ENCODE measurements at regions not wholly inside any gene's neighbourhood (a gene's known extent, or its start where the extent isn't known, plus 50 kb on each side); places are given as distances from the start of the nearest gene placed in this dataset.

DNA sequence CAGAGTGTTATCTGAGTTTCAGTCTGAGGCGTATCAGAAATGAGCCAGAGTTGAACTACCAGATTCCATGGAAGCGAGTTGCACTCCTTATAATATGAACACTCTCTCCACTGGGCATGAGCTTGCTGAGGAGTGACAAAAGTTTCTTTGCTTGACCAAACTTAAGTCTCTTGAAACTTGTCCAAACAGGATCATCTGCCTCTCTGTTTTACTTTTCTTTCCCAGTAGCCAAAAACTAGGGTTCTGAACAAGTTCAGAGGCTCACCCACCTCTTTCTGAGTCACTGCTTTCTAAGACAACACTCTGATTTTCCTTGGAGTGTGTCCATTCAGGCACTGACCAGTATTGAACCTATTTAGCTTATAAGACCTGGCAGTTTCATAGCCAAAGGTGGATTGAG is 233.2 kb upstream of the TCF4 start:
- DNase-seq = no peak

DNA sequence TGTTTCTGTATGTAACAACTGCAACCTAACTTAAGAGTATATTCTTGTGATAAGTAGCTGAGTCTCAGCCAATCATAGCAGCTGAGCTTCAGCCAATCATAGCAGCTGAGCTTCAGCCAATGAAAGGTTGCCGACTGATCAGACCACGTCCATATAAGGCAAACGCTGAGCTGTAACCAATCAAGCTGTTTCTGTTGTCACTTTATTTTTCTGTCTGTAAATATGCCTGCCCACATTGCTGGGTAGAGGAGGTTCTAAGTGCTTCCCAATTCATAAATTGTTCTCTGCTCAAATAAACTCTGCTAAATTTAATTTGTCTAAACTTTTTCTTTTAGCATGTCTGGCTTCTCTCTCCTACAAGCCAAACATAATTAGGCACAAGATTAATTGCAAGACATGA is 231.5 kb upstream of the TCF4 start:
- DNase-seq = no peak

DNA sequence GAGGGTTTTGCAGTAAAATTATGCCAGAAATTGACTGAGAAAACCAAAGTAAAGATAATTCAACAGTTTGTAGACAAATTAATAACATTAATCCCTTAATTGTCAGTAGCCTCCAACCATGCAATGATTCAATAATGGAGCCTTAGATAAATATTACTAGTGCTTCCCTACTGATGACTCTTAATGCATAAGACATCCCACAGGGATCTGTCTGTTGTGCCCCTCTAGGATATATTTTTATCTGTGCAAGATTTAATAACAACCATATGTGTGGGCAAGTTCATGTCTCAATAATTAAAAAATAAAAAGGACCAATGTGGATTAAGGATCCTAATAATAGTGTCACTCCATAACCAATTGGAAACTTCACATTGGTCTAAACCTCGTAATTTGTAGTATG is 230.3 kb upstream of the TCF4 start:
- no peak for DNase-seq

DNA sequence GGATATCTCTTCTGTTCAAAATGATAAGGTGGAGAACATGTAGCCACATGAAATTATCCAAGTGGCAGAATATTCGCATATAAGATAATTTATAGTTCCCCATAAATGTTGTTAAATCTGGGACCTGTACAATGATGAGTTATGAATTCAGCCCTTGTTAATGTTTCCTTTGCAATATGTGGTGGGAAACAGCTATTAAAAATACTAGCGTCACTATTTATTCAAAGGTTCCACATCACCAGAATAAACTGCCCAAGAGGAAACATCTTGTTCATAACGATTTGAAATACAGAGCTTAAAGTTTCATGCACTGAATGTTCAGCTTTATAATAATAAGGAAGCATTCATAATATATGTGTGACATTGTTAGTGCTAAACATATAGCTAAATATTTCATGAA is 223.9 kb upstream of the TCF4 start:
- DNase-seq = no peak

DNA sequence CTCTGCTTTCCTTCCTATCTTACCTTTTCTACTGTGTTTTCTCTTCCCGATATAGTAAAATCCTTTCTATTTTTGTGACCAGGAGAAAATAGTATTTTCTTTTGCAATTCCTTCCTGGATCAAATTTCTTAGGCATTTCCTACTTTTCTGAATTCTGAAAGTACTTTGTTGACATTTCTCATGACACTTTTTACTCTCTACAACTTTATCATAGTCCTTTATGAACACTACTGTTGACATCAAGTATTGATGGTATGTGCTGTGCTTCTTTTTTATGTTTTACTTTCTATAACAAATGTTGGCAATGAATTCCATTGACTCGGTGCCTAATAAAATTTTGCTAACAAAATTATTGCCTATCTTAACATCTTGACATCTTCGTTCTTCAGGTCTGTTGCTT is 217.7 kb upstream of the TCF4 start:
- no peak for DNase-seq

DNA sequence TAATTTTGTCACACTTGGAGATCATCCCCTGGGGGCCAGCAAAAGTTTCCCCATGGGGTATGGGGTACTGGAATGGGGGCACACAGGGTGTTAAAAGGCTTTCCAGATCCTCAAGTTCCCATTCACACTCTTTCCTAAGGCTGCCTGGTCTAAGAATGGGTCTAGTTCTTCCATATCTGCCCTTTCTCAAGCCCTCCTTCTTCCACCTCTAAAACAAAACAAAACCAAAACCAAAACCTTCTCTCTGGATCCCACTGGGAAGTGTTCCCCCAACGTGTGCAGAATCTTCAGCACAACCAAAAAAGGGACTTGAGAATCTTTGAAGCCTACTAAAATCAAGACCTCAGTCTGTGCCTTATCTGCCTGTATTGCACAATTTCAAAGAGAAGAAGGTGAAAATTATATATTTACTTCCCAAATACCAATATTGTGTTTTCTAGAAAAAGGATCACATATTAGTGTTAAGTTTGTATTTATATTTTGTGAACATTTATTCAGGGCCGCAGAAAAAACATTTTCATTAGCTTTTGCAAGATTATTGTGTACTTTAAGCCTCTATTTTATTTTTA is 207.2 kb upstream of the TCF4 start:
- DNase-seq = no peak

DNA sequence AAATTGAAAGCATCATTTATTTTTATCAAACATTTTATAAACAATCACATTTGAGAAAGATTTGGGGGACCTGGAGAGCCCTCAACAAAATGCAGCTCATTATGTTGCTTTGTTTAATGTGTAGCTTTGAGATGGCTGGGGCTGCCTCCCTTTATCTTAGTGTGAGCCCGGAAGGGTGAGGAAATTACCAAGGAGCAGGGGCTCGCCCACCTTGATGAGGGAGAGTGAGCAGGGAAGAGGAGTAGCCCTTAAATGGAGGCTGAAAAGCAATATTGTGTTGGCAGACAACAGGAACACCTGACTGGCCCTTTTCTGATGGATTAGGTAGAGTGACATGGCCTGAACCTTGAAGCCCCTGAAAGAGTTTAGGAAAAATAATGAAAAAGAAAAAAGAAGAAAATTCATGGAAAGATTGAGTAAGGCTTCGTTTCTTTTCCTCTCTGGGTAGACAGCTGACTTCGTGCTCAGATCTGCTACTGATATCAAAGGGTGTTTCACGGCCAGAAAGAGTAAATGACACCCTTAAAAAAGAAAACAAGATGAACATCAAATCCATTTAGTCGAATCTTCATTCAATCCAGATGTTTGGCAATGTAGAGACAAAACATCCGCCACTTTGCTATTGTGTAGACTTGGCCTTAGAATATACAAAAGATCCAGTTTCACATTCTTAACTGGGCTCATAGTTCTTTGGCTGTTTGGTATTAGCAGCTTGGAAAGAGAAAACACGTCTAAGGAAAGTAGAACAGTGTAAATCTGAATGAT is 206.5 kb upstream of the TCF4 start:
- no peak for DNase-seq

DNA sequence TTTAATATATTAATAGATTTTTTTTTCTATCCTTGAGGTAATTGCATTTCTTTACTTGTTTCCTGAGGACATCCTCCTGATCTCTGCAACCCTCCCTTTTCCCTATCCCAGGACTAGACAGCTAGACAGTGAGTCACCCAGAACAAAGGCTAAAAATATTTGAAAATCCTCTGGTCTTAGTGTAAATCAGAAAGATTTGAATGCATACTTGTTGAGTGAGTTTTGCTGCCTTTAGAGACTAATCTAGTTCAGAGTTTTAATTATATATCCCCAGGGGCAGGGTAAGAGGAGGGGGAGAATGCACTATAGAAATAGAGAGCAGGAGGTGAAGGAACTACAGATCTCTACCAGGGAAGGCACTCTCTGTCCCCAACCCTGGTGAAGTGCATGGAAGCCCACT is 202.3 kb upstream of the TCF4 start:
- no peak for DNase-seq

DNA sequence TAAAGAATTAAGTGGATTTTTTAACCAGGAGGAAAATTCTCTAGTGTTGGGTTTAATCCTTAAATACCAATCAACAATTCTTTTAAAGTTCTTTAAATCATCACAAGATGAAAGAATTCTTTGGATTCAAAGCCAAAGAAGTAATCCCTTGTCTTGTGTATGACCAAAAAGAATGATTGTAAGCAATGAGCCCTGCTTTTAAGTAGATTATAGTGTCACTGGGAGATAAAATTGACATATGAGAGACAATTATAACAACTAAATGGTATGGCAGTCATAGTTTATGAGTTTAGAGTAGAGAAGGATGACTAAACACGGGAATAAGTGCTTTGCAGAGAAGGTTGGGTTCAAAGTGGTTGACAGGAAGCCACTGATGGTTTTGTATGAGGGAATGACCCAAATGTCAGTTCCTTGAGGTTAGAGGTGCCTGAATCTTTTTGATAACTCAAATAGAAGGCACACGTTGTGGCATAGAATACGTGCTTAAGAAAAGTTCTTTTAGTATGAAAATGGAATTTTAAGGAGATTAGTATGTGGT is 199.6 kb upstream of the TCF4 start:
- no peak for DNase-seq

DNA sequence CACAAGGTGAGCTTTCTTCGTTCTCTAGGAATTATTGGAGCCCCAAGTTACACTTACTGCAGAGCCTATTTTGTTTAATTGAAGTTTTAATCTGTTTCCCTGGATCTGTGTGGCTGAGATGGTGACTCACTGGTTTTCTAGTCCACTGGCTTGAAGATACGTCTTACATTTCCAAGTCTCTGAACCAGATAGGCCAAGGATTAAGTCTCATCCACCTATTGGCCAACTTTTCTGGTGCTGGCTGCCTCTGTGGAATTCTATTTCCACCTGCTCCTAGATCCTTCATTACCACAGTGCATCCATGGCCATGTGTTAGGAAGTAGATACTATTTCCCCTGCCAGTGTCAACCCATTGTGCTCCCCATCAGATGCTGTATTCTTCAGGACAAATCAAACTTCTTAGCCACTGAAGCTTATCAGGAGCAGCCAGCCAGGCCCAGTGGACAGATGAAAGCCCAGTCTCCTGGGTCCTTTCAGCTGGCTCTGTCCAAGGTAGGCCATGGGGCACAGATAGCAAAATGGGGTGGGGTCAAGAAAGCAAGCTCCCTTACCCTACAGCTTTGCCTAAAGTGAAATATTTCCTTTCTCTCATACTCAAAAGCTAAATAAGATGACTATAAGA is 198.8 kb upstream of the TCF4 start:
- DNase-seq = no peak

DNA sequence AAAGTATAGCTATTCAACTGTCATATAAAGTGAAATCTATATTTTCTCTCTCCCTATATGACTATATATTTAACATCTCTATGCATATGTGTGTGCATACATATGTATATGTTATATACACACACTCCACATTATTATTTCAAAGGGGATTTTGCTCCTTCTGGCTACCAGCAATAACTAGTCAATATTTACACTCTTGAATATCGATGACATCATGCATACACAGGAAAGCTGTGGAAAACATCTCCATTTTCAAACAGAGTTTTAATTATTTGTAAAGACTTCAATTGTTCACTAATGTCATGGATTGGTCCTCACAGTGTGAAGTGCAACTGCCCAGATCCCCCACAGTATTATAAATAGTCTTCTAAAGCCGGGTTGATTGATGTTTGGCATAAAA is 195.9 kb upstream of the TCF4 start:
- DNase-seq = no peak

DNA sequence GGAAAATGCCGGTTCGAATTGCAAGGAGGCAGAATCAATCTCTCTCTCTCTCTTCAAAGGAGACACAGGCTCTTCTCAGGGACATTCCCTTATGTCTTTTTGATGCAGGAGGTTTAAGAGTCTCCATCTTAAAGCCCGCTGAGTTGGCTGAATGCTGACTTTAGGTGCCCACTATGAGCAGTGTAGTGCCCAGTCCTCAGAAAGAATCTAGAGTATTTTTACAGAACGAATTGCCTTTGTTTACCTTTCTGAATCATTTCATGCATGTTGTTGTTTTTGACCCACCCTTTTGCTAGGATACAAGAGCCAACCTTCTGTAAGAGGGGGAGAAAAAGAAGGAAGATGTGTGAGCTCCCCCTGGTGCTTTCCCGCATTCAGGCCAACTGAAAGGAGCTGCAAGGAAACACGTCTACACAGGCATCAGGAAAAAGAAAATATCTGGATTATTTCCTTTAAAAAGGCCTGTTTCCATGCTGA is 193.5 kb upstream of the TCF4 start:
- DNase-seq = peak; percentile 64

DNA sequence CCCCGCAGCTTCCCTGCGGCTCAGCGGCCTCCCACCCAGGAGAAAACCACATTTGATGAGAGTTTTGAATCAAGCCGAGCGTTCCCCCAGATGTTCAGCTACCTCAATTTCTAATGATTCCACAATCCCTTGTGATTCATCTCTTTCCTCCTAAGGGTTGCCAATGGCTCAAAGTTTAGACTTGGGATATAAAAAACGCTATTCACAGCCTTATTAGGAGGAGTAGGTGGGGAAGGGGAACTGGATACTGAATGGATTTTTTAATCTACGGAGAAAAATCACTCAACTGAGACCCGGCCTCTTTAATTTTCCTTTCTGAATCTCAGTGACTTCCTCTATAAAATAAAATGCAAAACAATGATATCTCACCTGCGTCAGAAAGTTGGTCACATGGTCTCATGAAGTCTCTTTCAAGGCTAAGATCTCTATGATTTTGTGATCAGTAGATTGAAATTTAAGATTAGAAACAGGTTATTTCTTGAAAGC is 192.6 kb upstream of the TCF4 start:
- DNase-seq = no peak

DNA sequence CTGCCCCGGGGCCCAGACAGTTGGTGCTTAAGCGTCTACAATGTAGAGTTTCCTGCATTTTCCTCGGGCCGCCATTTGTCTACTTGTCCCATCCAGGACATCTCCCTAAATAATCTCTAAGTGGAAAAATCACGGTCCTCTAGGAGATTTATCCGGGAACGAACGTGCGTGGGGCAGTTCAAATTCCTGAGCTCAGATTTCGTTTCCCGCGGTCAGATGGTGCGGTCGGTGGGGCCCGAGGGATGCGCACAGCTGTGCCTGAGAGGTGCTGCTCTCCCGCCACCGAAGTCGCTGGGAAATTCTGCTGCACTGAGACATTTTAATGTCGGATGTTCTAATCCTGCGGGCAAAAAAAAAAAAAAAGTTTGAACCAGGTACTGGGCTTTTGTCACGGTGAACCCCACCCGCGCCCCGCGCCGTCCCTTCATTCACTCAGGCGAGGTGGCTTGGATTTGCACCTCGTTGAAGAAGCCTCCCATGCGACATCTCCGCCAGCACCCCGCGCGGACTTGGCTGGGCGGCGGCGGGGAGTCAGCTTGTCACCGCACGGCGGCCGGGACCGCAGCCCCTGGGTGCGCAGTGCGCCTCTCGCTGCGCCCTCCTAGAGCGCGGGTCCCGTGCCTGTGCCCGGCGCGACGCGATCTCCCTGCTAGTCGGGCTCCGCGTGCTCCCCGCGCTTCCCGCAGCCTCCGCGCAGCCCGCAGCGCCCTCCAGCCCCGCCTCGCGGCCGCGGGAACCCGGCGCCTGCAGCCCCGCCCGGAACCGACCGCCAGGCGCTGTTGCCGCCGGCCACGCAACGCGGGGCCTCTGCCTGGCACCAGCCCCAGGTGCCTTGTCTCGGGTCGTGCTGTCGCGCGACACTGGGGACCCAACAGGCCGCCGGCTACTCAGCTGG is 191.9 kb upstream of the TCF4 start:
- no peak for DNase-seq

DNA sequence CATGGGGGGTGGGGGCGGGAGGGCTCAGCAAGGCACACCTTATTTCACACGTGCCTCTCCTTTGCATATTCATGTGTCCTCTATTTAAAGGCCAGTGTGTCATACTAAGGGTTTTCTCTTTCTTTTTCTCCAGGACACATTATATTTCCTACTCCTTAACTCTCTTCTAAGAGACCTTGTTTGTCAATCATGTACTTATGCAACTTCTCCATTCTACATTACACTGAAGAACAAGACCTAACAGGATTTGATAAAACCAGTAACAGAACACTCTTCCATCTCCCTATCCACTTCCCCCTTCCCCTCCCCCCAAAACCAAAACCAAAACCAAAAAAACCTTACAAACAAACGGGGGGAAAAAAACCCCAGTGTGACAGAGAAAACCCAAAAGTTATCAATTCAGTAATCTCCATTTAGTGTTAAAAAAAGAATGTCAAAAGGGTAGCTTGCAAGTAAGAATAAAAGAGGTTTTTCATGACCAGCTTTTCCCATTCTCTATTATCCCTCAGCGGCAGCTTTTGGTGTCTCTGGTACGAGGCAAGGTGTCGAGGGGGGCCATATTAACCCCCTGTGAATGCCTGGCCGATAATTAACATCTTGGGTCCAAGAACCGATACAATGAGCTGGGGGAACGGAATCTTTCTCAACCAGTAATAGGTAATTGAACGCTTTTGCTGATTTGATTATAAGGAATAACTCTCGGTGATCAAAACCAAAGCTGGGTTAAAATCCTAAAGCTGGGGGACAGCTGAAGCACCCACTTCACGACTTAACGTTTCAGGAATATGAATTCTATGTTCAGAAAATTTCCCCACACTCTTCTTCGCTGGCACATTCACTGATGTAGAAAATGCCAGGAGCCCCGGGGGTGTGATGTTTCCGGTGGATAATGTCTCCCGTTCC is 191.0 kb upstream of the TCF4 start:
- DNase-seq = no peak

DNA sequence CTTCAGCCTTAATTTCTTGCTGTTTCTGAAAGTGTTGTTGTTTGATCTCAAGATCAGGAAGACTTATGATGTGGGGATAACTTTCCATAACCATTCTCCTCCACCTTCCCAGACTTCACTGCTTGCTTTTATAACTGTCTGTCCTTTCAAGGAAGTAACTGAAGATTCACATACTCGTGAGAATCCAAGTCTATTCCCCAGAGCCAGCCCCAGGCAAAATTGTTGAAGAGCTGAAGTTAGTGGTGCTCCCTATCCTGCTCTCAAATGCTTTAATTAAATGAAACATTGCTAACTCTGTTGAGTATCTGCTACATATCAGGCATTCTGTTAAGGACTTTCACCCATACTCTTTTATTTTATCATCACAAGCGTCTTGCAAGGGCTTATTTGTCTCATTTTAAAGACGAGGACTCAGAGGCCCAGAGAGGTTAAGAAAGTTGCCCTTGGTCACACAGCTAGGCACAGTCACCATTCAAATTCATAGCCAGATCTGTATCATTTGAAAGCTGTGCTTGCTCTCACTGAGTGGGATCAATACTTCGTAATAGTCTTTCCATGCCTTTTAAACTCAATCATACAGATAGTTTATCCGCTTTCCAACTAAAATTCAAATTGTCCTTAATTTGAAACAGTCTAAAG is 189.8 kb upstream of the TCF4 start:
- no peak for DNase-seq

DNA sequence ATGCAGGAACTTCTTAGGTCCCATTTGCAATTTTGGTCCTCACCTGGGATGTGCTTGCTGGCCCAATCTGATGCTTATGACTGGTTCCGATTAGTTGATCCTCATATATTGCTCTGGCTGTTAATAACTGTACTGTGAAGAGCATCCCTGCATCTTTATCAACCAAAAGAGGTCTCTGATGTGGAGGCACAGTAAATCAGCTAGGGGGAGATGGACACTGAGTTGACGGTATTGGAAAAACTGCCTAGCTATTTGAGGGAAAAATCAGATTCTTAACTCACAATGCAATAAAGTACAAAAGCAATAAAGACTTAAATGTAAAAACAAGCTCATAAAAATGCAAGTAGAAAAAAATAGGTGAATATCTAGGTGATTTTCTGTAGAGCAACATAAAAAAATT is 188.0 kb upstream of the TCF4 start:
- DNase-seq = no peak

DNA sequence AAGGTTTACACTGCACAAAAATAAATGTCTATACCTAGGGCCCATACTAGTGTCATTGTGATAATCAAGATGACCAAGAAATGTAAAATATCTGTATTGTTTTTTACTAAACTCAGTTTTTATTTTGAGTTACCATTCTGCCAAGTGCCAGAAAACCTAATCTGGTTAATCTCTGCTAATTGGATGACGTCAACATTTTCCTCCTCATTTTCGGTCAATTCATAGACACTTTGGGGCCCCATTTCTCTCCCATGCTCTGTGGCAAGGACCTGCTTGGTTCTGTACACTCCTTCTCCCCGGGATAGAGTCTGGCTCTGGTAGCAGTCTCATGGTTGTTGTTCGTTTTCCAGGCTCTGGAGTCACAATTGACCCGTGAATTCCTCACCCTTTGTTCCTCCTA is 186.5 kb upstream of the TCF4 start:
- DNase-seq = no peak

DNA sequence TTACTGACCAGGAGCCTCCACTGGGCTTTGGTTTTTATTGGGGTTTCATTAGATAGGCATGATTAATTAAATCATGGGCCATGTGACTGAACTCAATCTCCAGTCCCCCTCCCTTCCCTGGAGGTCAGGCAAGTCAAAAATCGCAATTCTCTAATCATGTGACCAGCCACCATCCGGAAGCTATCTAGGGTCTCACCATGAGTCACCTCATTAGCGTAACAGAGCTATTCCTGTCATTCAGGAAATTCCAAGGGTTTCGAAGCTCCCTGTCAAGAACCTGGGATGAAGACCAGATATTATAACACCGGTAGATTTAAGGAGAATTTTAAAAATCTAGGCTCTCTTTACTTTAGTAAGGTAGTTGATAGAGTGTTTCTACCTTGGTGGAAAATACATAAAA is 180.3 kb upstream of the TCF4 start:
- DNase-seq = no peak

DNA sequence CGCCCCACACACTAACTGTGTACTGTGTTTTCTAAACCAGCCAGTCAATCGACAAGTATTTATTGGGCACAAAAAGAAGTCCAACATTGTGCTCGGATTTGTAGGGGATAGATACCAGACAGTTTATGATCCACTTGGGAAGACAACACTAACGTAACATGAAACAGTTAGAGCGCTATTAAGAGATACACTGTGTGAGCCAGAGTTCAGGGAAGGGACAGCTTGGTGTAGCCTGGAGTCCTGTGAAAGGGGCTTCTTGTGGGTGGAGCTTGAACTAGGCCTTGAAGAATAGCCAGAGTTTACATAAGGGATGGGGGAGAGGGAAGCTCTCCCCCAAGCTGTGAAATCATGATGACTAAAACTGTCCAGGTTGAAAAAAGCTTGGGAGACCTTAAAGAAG is 176.4 kb upstream of the TCF4 start:
- DNase-seq = no peak

DNA sequence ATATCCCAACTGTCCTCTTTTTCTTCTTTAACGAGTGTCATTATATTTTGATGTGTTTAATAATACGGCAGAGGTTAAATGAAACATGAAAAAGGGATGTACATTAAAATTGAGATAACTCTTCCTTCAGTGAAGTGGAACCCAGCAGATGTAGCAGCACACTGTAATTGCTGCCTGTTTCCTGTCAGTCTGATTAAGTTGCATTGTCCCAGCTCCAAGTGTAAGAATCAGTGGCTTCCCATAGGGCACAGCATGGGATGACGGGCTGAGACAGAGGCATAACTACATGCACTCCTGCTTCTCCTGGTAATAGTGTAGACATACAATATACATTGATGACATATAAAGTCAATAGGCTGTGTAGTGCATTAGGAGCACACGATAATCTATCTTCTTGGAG is 175.8 kb upstream of the TCF4 start:
- DNase-seq = peak; percentile 13

Measured in NCI-H1694 treated with DMSO at 0.1 percent for 48 hours (cell line).